ENCODE measurements at regions not wholly inside any gene's neighbourhood (a gene's known extent, or its start where the extent isn't known, plus 50 kb on each side); places are given as distances from the start of the nearest gene placed in this dataset.
A peak's percentile ranks its signal among the peaks of the same experiment; 100 is the strongest.

DNA sequence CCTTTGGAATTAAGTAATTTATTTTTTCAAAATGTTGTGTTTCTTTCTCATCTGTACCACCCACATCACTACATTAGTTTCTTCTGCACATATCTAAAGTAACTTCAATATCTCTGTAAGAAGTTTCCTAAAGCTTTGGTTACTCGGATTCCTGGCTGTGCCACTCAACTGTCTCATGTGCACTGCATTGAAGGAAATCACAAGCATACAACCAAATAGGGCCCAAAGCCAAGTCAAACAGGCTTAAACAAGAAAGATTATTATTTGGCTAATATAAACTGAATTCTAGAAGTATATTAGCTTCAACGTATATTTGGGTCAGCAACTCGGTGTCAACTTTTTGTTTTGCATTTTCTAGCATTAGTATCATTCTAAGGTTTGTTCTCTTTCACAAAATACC is 1647.6 kb upstream of the SPRY2 start:
- TF ChIP-seq, protein P1, sequence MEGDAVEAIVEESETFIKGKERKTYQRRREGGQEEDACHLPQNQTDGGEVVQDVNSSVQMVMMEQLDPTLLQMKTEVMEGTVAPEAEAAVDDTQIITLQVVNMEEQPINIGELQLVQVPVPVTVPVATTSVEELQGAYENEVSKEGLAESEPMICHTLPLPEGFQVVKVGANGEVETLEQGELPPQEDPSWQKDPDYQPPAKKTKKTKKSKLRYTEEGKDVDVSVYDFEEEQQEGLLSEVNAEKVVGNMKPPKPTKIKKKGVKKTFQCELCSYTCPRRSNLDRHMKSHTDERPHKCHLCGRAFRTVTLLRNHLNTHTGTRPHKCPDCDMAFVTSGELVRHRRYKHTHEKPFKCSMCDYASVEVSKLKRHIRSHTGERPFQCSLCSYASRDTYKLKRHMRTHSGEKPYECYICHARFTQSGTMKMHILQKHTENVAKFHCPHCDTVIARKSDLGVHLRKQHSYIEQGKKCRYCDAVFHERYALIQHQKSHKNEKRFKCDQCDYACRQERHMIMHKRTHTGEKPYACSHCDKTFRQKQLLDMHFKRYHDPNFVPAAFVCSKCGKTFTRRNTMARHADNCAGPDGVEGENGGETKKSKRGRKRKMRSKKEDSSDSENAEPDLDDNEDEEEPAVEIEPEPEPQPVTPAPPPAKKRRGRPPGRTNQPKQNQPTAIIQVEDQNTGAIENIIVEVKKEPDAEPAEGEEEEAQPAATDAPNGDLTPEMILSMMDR (IDR thresholded peaks at IDR 0.05; ENCODE audit: borderline replicate concordance, extremely low read depth, insufficient read depth), result no peak
- Histone ChIP-seq H3K4me1 (ENCODE audit: control insufficient read depth in 2 of 3, insufficient read depth in 2 of 3, low read depth in 1 of 3, low read length in 3 of 3) (no peaks in the 10 kb centered on the region), H3K36me3 (ENCODE audit: control insufficient read depth in 2 of 3, insufficient read depth in 3 of 3, low read length in 3 of 3) (no peaks in the 10 kb centered on the region), H3K9ac (ENCODE audit: low read length in 3 of 3) (no peak overlapping the region), H3K27me3 (ENCODE audit: control insufficient read depth, insufficient read depth, low read length) (no peaks in the 10 kb centered on the region), H3K4me3 (ENCODE audit: low read length in 3 of 3) (no peak overlapping the region), H3K27ac (ENCODE audit: low read depth in 2 of 2, low read length in 2 of 2) (no peak overlapping the region), H3K9me3 (ENCODE audit: control insufficient read depth in 2 of 3, insufficient read depth in 1 of 3, low read length in 3 of 3) (no peaks in the 10 kb centered on the region)
- DNase-seq, result peak in 2 of 5 donors; percentile 7 to 11
- no peak for FAIRE-seq
- intact Hi-C loops (cut with DNase I), result no loop called here

DNA sequence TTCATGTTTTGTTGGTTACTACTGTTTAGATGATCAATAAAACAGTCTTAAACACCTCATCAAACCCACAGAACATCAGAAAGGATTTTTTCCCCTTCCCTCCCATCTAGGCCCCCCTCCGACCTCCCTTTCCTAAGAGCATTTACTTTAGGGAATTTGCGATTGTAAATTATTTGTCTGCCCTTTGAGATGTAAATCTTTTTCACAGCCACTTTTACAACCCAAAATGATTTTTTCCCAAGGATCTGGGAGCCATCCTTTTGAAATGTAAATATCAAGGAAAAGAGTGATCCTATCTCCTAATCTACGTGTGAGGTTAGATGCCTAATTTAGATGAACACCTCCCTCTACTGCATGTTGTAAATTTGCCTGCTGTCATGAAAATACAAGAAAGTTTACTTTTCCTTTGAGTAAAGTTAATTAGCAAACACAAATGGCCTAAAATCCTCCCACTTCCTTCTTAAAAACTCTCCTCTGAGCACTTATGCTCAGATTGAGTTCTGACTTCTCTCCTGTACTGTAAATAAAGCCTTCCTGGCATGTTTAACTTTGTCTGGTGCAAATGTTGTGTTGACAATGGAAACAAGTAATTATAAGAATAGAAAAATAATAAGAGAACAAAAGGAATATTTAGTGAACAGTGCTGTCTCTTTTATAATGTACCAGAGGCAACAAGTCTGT is 1646.9 kb upstream of the SPRY2 start:
- FAIRE-seq (no peak), DNase-seq (peak in 2 of 5 donors; percentile 35 to 41)
- H3K27me3 ChIP-seq (ENCODE audit: control insufficient read depth, insufficient read depth, low read length), result no peaks in the 10 kb centered on the region
- H3K9ac ChIP-seq (ENCODE audit: low read length in 3 of 3), result no peak overlapping the region
- H3K36me3 ChIP-seq (ENCODE audit: control insufficient read depth in 2 of 3, insufficient read depth in 3 of 3, low read length in 3 of 3), result no peaks in the 10 kb centered on the region
- TF ChIP-seq, protein P1 (IDR thresholded peaks at IDR 0.05; ENCODE audit: borderline replicate concordance, extremely low read depth, insufficient read depth), result no peak
- no peak overlapping the region for H3K4me3 ChIP-seq (ENCODE audit: low read length in 3 of 3)
- H3K4me1 ChIP-seq (ENCODE audit: control insufficient read depth in 2 of 3, insufficient read depth in 2 of 3, low read depth in 1 of 3, low read length in 3 of 3), result no peaks in the 10 kb centered on the region
- no peak overlapping the region for H3K27ac ChIP-seq (ENCODE audit: low read depth in 2 of 2, low read length in 2 of 2)
- intact Hi-C loops (cut with DNase I), result no loop called here
- H3K9me3 ChIP-seq (ENCODE audit: control insufficient read depth in 2 of 3, insufficient read depth in 1 of 3, low read length in 3 of 3), result no peaks in the 10 kb centered on the region

DNA sequence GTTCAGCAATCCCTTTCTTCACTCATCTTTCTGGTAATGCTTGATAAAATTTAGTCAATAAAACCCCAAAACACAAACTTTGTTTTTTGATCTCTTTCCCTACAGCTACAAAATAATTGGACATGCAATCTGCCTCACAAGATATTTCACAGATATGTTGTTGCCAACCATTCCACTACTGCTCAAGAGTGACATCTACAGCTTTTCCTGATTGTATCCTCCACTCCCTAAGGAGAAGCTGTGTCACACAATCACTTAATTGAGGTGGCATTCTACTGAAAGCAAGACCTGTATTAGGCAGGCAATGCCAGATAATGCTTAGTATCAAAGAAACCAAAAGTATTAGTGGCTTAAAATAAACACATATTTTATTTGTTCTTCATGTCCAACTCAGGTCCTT is 1646.2 kb upstream of the SPRY2 start:
- intact Hi-C loops (cut with DNase I), result no loop called here
- H3K4me3 ChIP-seq (ENCODE audit: low read length in 3 of 3), result no peak overlapping the region
- TF ChIP-seq, protein P1 (IDR thresholded peaks at IDR 0.05; ENCODE audit: borderline replicate concordance, extremely low read depth, insufficient read depth), result no peak
- no peaks in the 10 kb centered on the region for H3K27me3 ChIP-seq (ENCODE audit: control insufficient read depth, insufficient read depth, low read length)
- no peaks in the 10 kb centered on the region for H3K36me3 ChIP-seq (ENCODE audit: control insufficient read depth in 2 of 3, insufficient read depth in 3 of 3, low read length in 3 of 3)
- no peaks in the 10 kb centered on the region for H3K9me3 ChIP-seq (ENCODE audit: control insufficient read depth in 2 of 3, insufficient read depth in 1 of 3, low read length in 3 of 3)
- no peak overlapping the region for H3K9ac ChIP-seq (ENCODE audit: low read length in 3 of 3)
- FAIRE-seq, result no peak
- DNase-seq, result peak in 2 of 5 donors; percentile 16 to 25
- no peaks in the 10 kb centered on the region for H3K4me1 ChIP-seq (ENCODE audit: control insufficient read depth in 2 of 3, insufficient read depth in 2 of 3, low read depth in 1 of 3, low read length in 3 of 3)
- H3K27ac ChIP-seq (ENCODE audit: low read depth in 2 of 2, low read length in 2 of 2), result no peak overlapping the region

DNA sequence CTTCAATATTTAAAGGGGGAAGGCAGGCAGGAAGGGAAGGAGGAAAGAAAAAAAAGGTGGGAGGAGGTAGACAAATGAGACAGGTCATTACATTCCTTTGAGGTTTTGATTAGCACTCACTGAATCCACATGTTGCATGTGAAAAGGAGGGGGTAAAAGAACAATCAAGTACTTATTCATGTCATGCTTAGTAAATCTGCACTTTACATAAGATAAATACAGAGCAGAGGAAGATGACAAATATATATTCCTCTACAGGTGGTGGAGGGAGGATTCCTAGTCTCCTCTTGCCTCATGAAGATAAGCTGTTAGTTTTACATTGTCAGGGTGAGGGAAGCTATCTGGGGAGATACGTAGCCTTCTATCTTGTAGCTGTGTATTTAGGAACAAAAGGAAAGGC is 1645.4 kb upstream of the SPRY2 start:
- Histone ChIP-seq H3K4me1 (ENCODE audit: control insufficient read depth in 2 of 3, insufficient read depth in 2 of 3, low read depth in 1 of 3, low read length in 3 of 3) (no peaks in the 10 kb centered on the region), H3K9ac (ENCODE audit: low read length in 3 of 3) (no peak overlapping the region), H3K36me3 (ENCODE audit: control insufficient read depth in 2 of 3, insufficient read depth in 3 of 3, low read length in 3 of 3) (no peaks in the 10 kb centered on the region), H3K4me3 (ENCODE audit: low read length in 3 of 3) (no peak overlapping the region), H3K27ac (ENCODE audit: low read depth in 2 of 2, low read length in 2 of 2) (no peak overlapping the region), H3K9me3 (ENCODE audit: control insufficient read depth in 2 of 3, insufficient read depth in 1 of 3, low read length in 3 of 3) (no peaks in the 10 kb centered on the region), H3K27me3 (ENCODE audit: control insufficient read depth, insufficient read depth, low read length) (no peaks in the 10 kb centered on the region)
- intact Hi-C loops (cut with DNase I), result no loop called here
- TF ChIP-seq, protein P1 (IDR thresholded peaks at IDR 0.05; ENCODE audit: borderline replicate concordance, extremely low read depth, insufficient read depth), result no peak
- DNase-seq (peak in 2 of 5 donors; percentile 15 to 19), FAIRE-seq (no peak)
